OCI-LY7 (cell line): ENCODE measurements at regions not wholly inside any gene's neighbourhood (a gene's known extent, or its start where the extent isn't known, plus 50 kb on each side); places are given as distances from the start of the nearest gene placed in this dataset.

Source experiments
- BruUV-seq: library from RNA; stranded (reverse); fragments of 400-500 nt; replicated peaks from 2 replicates; lab custom pipeline; 2021; lab: Mats Ljungman, UMichigan
- CTCF ChIA-PET: fragments of 300-600 bp; sonication (Branson Sonifier 250); formaldehyde crosslinking; loops from one replicate; lab custom pipeline; 2022; ENCODE audit warnings: antibody characterized with exemption; ENCODE audit not compliant: unreplicated experiment; lab: Charles Lee
- POLR2A ChIA-PET: fragments of 300-600 bp; sonication (Branson Sonifier 250); formaldehyde crosslinking; loops from one replicate; lab custom pipeline; 2022; ENCODE audit warnings: antibody characterized with exemption; lab: Charles Lee
- DNase-seq: peaks from one replicate; pipeline ENCODE4 v3.0.0-alpha.2; 2015; ENCODE audit warnings: low spot score
- H2AFZ ChIP-seq: fragments of 200-600 bp; sonication (generic), shearing (Covaris generic); 2 replicates; pipeline ENCODE4 v1.6.1; 2014; ENCODE audit warnings: mild to moderate bottlenecking, antibody characterized with exemption, low read length, moderate library complexity
- H3K27ac ChIP-seq: fragments of 200-600 bp; sonication (generic); 2 replicates; pipeline ENCODE4 v1.5.1; 2014; ENCODE audit warnings: mixed run types, low read depth, mild to moderate bottlenecking, moderate library complexity, low read length, inconsistent platforms; ENCODE audit not compliant: poor library complexity, severe bottlenecking
- H3K36me3 ChIP-seq: fragments of 200-600 bp; sonication (generic); 2 replicates; pipeline ENCODE4 v1.6.1; 2014; ENCODE audit warnings: mild to moderate bottlenecking, antibody characterized with exemption, low read length, moderate library complexity, mixed read lengths; ENCODE audit not compliant: insufficient read depth
- H3K4me1 ChIP-seq: fragments of 200-600 bp; sonication (generic); 2 replicates; pipeline ENCODE4 v1.5.1; 2014; ENCODE audit warnings: mild to moderate bottlenecking, low read length; ENCODE audit not compliant: insufficient read depth, poor library complexity, severe bottlenecking
- H3K4me2 ChIP-seq: fragments of 200-600 bp; sonication (generic); 2 replicates; pipeline ENCODE4 v1.6.1; 2014; ENCODE audit warnings: mild to moderate bottlenecking, low read length
- H3K4me3 ChIP-seq: fragments of 200-600 bp; sonication (generic); 2 replicates; pipeline ENCODE4 v1.5.1; 2014; ENCODE audit warnings: mild to moderate bottlenecking, low read depth, low read length; ENCODE audit not compliant: poor library complexity, severe bottlenecking
- H3K79me2 ChIP-seq: fragments of 200-600 bp; sonication (generic); 2 replicates; pipeline ENCODE4 v1.6.1; 2016; ENCODE audit warnings: low read depth, mild to moderate bottlenecking, low read length, moderate library complexity, mixed read lengths; ENCODE audit not compliant: insufficient read depth
- H3K9me2 ChIP-seq: fragments of 200-600 bp; sonication (generic); 2 replicates; pipeline ENCODE4 v1.6.1; 2016; ENCODE audit warnings: mild to moderate bottlenecking, low read length, mixed read lengths; ENCODE audit not compliant: insufficient read depth
- H3K9me3 ChIP-seq: fragments of 200-600 bp; sonication (generic); 2 replicates; pipeline ENCODE4 v1.6.1; 2014; ENCODE audit warnings: mild to moderate bottlenecking, mixed run types, low read length, mixed read lengths
- H4K20me1 ChIP-seq: fragments of 200-600 bp; sonication (generic); 2 replicates; pipeline ENCODE4 v1.6.1; 2014; ENCODE audit warnings: mild to moderate bottlenecking, antibody characterized with exemption, low read length, moderate library complexity, mixed read lengths; ENCODE audit not compliant: insufficient read depth
- CTCF ChIP-seq: fragments of 200-600 bp; sonication (generic); conservative IDR thresholded peaks from 2 replicates; pipeline ENCODE4 v1.5.1; 2014; ENCODE audit warnings: mild to moderate bottlenecking, antibody characterized with exemption, low read length, moderate library complexity, mixed read lengths
- EZH2phosphoT487 ChIP-seq: fragments of 200-600 bp; sonication (generic); IDR thresholded peaks from 2 replicates; pipeline ENCODE4 v1.6.1; 2018; ENCODE audit warnings: low read depth, borderline replicate concordance, mild to moderate bottlenecking, mixed run types, antibody characterized with exemption, low read length, moderate library complexity, mixed read lengths
- intact Hi-C: fragments of 100-400 bp; cut with micrococcal nuclease; formaldehyde crosslinking; loops from one replicate; pipeline ENCODE4 v1.10.0; 2022; ENCODE audit not compliant: unreplicated experiment

- Histone ChIP-seq H3K9me2 (no peaks in the 10 kb centered on the region), H3K36me3 (no peaks in the 10 kb centered on the region), H3K27ac (no peak overlapping the region), H3K4me3 (no peak overlapping the region), H3K4me2 (no peak overlapping the region), H3K79me2 (no peaks in the 10 kb centered on the region), H3K4me1 (no peaks in the 10 kb centered on the region), H2AFZ (no peak overlapping the region), H4K20me1 (no peaks in the 10 kb centered on the region), H3K9me3 (no peaks in the 10 kb centered on the region)
- intact Hi-C loops = no loop called here
- DNase-seq = no peak
- no peak for TF ChIP-seq EZH2phosphoT487
- TF ChIP-seq CTCF = no peak
- ChIA-PET CTCF (no interaction called here), POLR2A (no interaction called here)
- no TSS peak for BruUV-seq
Observed at GRCh38 chr11:119916568-119916967, 187.6 kb upstream of the NECTIN1 start.

- ChIA-PET CTCF (no interaction called here), POLR2A (no interaction called here)
- BruUV-seq = no TSS peak
- H3K4me2 ChIP-seq = no peak overlapping the region
- no peak overlapping the region for H2AFZ ChIP-seq
- H3K36me3 ChIP-seq = no peaks in the 10 kb centered on the region
- H3K79me2 ChIP-seq = no peaks in the 10 kb centered on the region
- no peaks in the 10 kb centered on the region for H3K9me2 ChIP-seq
- TF ChIP-seq CTCF (no peak), EZH2phosphoT487 (no peak)
- H4K20me1 ChIP-seq = no peaks in the 10 kb centered on the region
- no peaks in the 10 kb centered on the region for H3K9me3 ChIP-seq
- no peak overlapping the region for H3K27ac ChIP-seq
- intact Hi-C loops = no loop called here
- no peak for DNase-seq
- no peak overlapping the region for H3K4me3 ChIP-seq
- H3K4me1 ChIP-seq = no peaks in the 10 kb centered on the region
Observed at GRCh38 chr11:119912229-119912628, 183.2 kb upstream of the NECTIN1 start.

- CTCF ChIA-PET = no interaction called here
- no peaks in the 10 kb centered on the region for H3K79me2 ChIP-seq
Observed at GRCh38 chr11:119910650-119911049, 181.7 kb upstream of the NECTIN1 start.

More at GRCh38 chr11:119910650-119911049, 181.7 kb upstream of the NECTIN1 start:
- POLR2A ChIA-PET = no interaction called here
- DNase-seq = no peak
- Histone ChIP-seq H3K4me1 (no peaks in the 10 kb centered on the region), H4K20me1 (no peaks in the 10 kb centered on the region), H3K4me2 (no peak overlapping the region), H3K27ac (no peak overlapping the region), H3K4me3 (no peak overlapping the region), H3K9me2 (no peaks in the 10 kb centered on the region), H2AFZ (no peak overlapping the region), H3K36me3 (no peaks in the 10 kb centered on the region), H3K9me3 (no peaks in the 10 kb centered on the region)
- TF ChIP-seq EZH2phosphoT487 = no peak
- TF ChIP-seq CTCF = no peak
- intact Hi-C loops = no loop called here
- BruUV-seq = no TSS peak
